Suprapubic skin (tissue), 4 donors: ENCODE measurements at regions not wholly inside any gene's neighbourhood (a gene's known extent, or its start where the extent isn't known, plus 50 kb on each side); places are given as distances from the start of the nearest gene placed in this dataset.

Source experiments
- DNase-seq, 2 donors: peaks; one replicate each; pipeline ENCODE4 v3.0.0-alpha.2; 2019; ENCODE audit warnings: low spot score in 2 of 2
- H3K27ac ChIP-seq: fragments of 200-600 bp; sonication (generic); one replicate; pipeline ENCODE4 v1.5.1; 2019
- H3K27me3 ChIP-seq: fragments of 200-600 bp; sonication (generic); one replicate; pipeline ENCODE4 v1.5.1; 2019
- H3K36me3 ChIP-seq: fragments of 200-600 bp; sonication (generic); one replicate; pipeline ENCODE4 v1.5.1; 2019
- H3K4me1 ChIP-seq: fragments of 200-600 bp; sonication (generic); one replicate; pipeline ENCODE4 v1.5.1; 2019
- H3K4me3 ChIP-seq: fragments of 200-600 bp; sonication (generic); one replicate; pipeline ENCODE4 v1.5.1; 2019; ENCODE audit warnings: mild to moderate bottlenecking
- H3K9me3 ChIP-seq: fragments of 200-600 bp; sonication (generic); one replicate; pipeline ENCODE4 v1.5.1; 2019
- CTCF ChIP-seq, 2 donors: fragments of 200-600 bp in 1 of 2; fragments of 450-650 bp in 1 of 2; sonication (generic) in 1 of 2; IDR thresholded peaks; one replicate each; pipeline ENCODE4 v1.5.1; 2016 to 2019; ENCODE audit warnings: antibody characterized with exemption in 2 of 2, mild to moderate bottlenecking in 1 of 2, moderate library complexity in 1 of 2
- EP300 ChIP-seq: sonication (generic); formaldehyde crosslinking; IDR thresholded peaks from one replicate; pipeline ENCODE4 v1.6.1; 2017; ENCODE audit warnings: antibody characterized with exemption
- POLR2A ChIP-seq, 2 donors: fragments of 450-650 bp; IDR thresholded peaks; one replicate each; pipeline ENCODE4 v1.6.1; 2017; ENCODE audit warnings: antibody characterized with exemption in 2 of 2, mild to moderate bottlenecking in 2 of 2, moderate library complexity in 2 of 2
- POLR2AphosphoS5 ChIP-seq, 3 donors: sonication (generic); formaldehyde crosslinking; IDR thresholded peaks; one replicate each; pipeline ENCODE4 v1.6.1; 2017; ENCODE audit warnings: antibody characterized with exemption in 3 of 3
- WGBS: methylation state at CpG from one replicate; pipeline ENCODE4 v1.1.5; 2018; 5-methylcytosine and 5-hydroxymethylcytosine counted together

GRCh38 chr20:24199501-24199900 is 210.9 kb upstream of the GGTLC1 start:
- Histone ChIP-seq H3K27me3 (no peaks in the 10 kb centered on the region), H3K36me3 (no peaks in the 10 kb centered on the region), H3K4me1 (no peaks in the 10 kb centered on the region), H3K27ac (no peak overlapping the region), H3K9me3 (no peaks in the 10 kb centered on the region), H3K4me3 (no peak overlapping the region)
- no peak for TF ChIP-seq EP300
- DNase-seq = no peak
- 60% methylated on average over 6 of the region's 6 CpGs for WGBS

- Histone ChIP-seq H3K4me3 (no peak overlapping the region), H3K27ac (no peak overlapping the region), H3K36me3 (no peaks in the 10 kb centered on the region), H3K4me1 (no peaks in the 10 kb centered on the region), H3K9me3 (peaks cover 5% of the 10 kb centered on the region), H3K27me3 (no peaks in the 10 kb centered on the region)
- DNase-seq = no peak
- 75% methylated on average over 3 of the region's 3 CpGs for WGBS
- TF ChIP-seq CTCF (IDR thresholded peaks at IDR 0.05) = no peak
- no peak for TF ChIP-seq POLR2A (IDR thresholded peaks at IDR 0.05)
- no peak for TF ChIP-seq POLR2AphosphoS5 (IDR thresholded peaks at IDR 0.05)
- TF ChIP-seq EP300 = no peak
These were observed 205.6 kb upstream of the GGTLC1 start for GRCh38 chr20:24194143-24194542.

- no peak for DNase-seq
- 84% methylated on average over 1 of the region's 1 CpG for WGBS
- H3K4me1 ChIP-seq = no peaks in the 10 kb centered on the region
These were observed 202.3 kb upstream of the GGTLC1 start for GRCh38 chr20:24190905-24191304.

GRCh38 chr20:24185791-24186190 is 197.2 kb upstream of the GGTLC1 start:
- DNase-seq = no peak
- H3K27me3 ChIP-seq = no peaks in the 10 kb centered on the region
- H3K27ac ChIP-seq = no peak overlapping the region
- H3K36me3 ChIP-seq = no peaks in the 10 kb centered on the region
- TF ChIP-seq EP300 = no peak
- TF ChIP-seq POLR2AphosphoS5 (IDR thresholded peaks at IDR 0.05) = no peak
- TF ChIP-seq POLR2A (IDR thresholded peaks at IDR 0.05) = no peak
- TF ChIP-seq CTCF (IDR thresholded peaks at IDR 0.05) = no peak
- H3K9me3 ChIP-seq = peaks cover 5% of the 10 kb centered on the region
- no peaks in the 10 kb centered on the region for H3K4me1 ChIP-seq
- no peak overlapping the region for H3K4me3 ChIP-seq

More at GRCh38 chr20:24190905-24191304, 202.3 kb upstream of the GGTLC1 start:
- Histone ChIP-seq H3K27me3 (no peaks in the 10 kb centered on the region), H3K4me3 (no peak overlapping the region), H3K36me3 (no peaks in the 10 kb centered on the region), H3K9me3 (peaks cover 5% of the 10 kb centered on the region), H3K27ac (no peak overlapping the region)
- TF ChIP-seq CTCF (IDR thresholded peaks at IDR 0.05) = no peak

- Histone ChIP-seq H3K27ac (no peak overlapping the region), H3K9me3 (no peaks in the 10 kb centered on the region), H3K4me1 (no peaks in the 10 kb centered on the region), H3K36me3 (no peaks in the 10 kb centered on the region), H3K27me3 (no peaks in the 10 kb centered on the region), H3K4me3 (no peak overlapping the region)
- no peak for DNase-seq
- TF ChIP-seq POLR2A (IDR thresholded peaks at IDR 0.05) = no peak
- no peak for TF ChIP-seq CTCF (IDR thresholded peaks at IDR 0.05)
These were observed 192.6 kb upstream of the GGTLC1 start for GRCh38 chr20:24181151-24181550.

- no peak overlapping the region for H3K4me3 ChIP-seq
- no peaks in the 10 kb centered on the region for H3K4me1 ChIP-seq
- 92% methylated on average over 1 of the region's 1 CpG for WGBS
- H3K36me3 ChIP-seq = no peaks in the 10 kb centered on the region
- H3K27ac ChIP-seq = no peak overlapping the region
- no peaks in the 10 kb centered on the region for H3K9me3 ChIP-seq
- no peaks in the 10 kb centered on the region for H3K27me3 ChIP-seq
- TF ChIP-seq CTCF (IDR thresholded peaks at IDR 0.05) (no peak), POLR2A (IDR thresholded peaks at IDR 0.05) (no peak), POLR2AphosphoS5 (IDR thresholded peaks at IDR 0.05) (no peak), EP300 (no peak)
- no peak for DNase-seq
These were observed 180.7 kb upstream of the GGTLC1 start for GRCh38 chr20:24169256-24169655.
